ENCODE measurements at regions not wholly inside any gene's neighbourhood (a gene's known extent, or its start where the extent isn't known, plus 50 kb on each side); places are given as distances from the start of the nearest gene placed in this dataset.

GRCh38 chrX:45348296-45348695 lies 147.6 kb upstream of the DIPK2B start:
- no peak for DNase-seq

- no peak for DNase-seq
Observed at GRCh38 chrX:45347877-45348276, 147.2 kb upstream of the DIPK2B start.

GRCh38 chrX:45344594-45344993 lies 143.9 kb upstream of the DIPK2B start:
- DNase-seq, result no peak

GRCh38 chrX:45329217-45329616 lies 128.5 kb upstream of the DIPK2B start:
- no peak for DNase-seq

- no peak for DNase-seq
Observed at GRCh38 chrX:45324941-45325340, 124.3 kb upstream of the DIPK2B start.

GRCh38 chrX:45323387-45323786 lies 122.7 kb upstream of the DIPK2B start:
- DNase-seq, result no peak

- DNase-seq, result no peak
Observed at GRCh38 chrX:45322820-45323219, 122.1 kb upstream of the DIPK2B start.

- DNase-seq, result peak; percentile 56
Observed at GRCh38 chrX:45322382-45322781, 121.7 kb upstream of the DIPK2B start.

GRCh38 chrX:45320191-45320590 lies 119.5 kb upstream of the DIPK2B start:
- no peak for DNase-seq

- no peak for DNase-seq
Observed at GRCh38 chrX:45309801-45310200, 109.1 kb upstream of the DIPK2B start.

GRCh38 chrX:45309096-45309495 lies 108.4 kb upstream of the DIPK2B start:
- DNase-seq, result no peak

GRCh38 chrX:45306794-45307193 lies 106.1 kb upstream of the DIPK2B start:
- no peak for DNase-seq

- DNase-seq, result no peak
Observed at GRCh38 chrX:45300638-45301037, 100.0 kb upstream of the DIPK2B start.

- no peak for DNase-seq
Observed at GRCh38 chrX:45295259-45295986, 94.7 kb upstream of the DIPK2B start.

GRCh38 chrX:45274576-45274975 lies 73.9 kb upstream of the DIPK2B start:
- DNase-seq, result no peak

- no peak for DNase-seq
Observed at GRCh38 chrX:45267007-45267406, 66.3 kb upstream of the DIPK2B start.

GRCh38 chrX:45266456-45266855 lies 65.8 kb upstream of the DIPK2B start:
- no peak for DNase-seq

- DNase-seq, result no peak
Observed at GRCh38 chrX:45264865-45265264, 64.2 kb upstream of the DIPK2B start.

GRCh38 chrX:45261471-45261870 lies 60.8 kb upstream of the DIPK2B start:
- DNase-seq, result no peak

- no peak for DNase-seq
Observed at GRCh38 chrX:45261005-45261404, 60.3 kb upstream of the DIPK2B start.

- no peak for DNase-seq
Observed at GRCh38 chrX:45258731-45259402, 58.2 kb upstream of the DIPK2B start.
